ENCODE measurements at regions not wholly inside any gene's neighbourhood (a gene's known extent, or its start where the extent isn't known, plus 50 kb on each side); places are given as distances from the start of the nearest gene placed in this dataset.

DNA sequence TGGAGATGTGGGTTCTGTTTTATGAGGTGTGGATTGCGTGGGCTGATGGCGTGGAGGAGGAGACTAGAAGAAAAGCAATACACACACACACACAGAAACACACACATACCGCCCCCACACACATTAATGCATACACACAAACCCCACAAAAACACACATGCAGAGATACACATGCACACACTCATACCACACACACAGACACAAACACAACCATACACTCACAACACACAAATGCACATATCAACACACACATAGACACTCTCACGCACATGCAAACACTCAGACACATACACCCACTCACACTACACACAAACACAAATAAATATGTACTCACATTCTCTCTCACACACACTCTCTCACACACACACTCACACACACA lies 75.7 kb upstream of the UBL3 start:
- Histone ChIP-seq H3K9me3 (ENCODE audit: insufficient read depth, low read length) (no peaks in the 10 kb centered on the region), H3K4me1 (ENCODE audit: low read length) (peaks cover 7% of the 10 kb centered on the region; the same call in 1 of the 2 replicates), H3K79me2 (ENCODE audit: low read length) (no peaks in the 10 kb centered on the region), H3K4me2 (ENCODE audit: low read length) (no peak overlapping the region), H3K9ac (ENCODE audit: low read length) (no peak overlapping the region), H4K20me1 (ENCODE audit: insufficient read depth, low read length) (no peaks in the 10 kb centered on the region), H3K27ac (ENCODE audit: low read length) (no peak overlapping the region), H2AFZ (ENCODE audit: low read depth, low read length) (no peak overlapping the region), H3K27me3 (ENCODE audit: low read depth, low read length) (peaks cover 15% of the 10 kb centered on the region), H3K36me3 (replicated peaks; ENCODE audit: low read depth, low read length) (no peaks in the 10 kb centered on the region), H3K4me3 (ENCODE audit: low read length) (no peak overlapping the region)
- TF ChIP-seq EZH2phosphoT487 (IDR thresholded peaks at IDR 0.05; ENCODE audit: low read depth), result no peak
- TF ChIP-seq, protein P1, sequence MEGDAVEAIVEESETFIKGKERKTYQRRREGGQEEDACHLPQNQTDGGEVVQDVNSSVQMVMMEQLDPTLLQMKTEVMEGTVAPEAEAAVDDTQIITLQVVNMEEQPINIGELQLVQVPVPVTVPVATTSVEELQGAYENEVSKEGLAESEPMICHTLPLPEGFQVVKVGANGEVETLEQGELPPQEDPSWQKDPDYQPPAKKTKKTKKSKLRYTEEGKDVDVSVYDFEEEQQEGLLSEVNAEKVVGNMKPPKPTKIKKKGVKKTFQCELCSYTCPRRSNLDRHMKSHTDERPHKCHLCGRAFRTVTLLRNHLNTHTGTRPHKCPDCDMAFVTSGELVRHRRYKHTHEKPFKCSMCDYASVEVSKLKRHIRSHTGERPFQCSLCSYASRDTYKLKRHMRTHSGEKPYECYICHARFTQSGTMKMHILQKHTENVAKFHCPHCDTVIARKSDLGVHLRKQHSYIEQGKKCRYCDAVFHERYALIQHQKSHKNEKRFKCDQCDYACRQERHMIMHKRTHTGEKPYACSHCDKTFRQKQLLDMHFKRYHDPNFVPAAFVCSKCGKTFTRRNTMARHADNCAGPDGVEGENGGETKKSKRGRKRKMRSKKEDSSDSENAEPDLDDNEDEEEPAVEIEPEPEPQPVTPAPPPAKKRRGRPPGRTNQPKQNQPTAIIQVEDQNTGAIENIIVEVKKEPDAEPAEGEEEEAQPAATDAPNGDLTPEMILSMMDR (IDR thresholded peaks at IDR 0.05; ENCODE audit: low read depth, low read length), result no peak

DNA sequence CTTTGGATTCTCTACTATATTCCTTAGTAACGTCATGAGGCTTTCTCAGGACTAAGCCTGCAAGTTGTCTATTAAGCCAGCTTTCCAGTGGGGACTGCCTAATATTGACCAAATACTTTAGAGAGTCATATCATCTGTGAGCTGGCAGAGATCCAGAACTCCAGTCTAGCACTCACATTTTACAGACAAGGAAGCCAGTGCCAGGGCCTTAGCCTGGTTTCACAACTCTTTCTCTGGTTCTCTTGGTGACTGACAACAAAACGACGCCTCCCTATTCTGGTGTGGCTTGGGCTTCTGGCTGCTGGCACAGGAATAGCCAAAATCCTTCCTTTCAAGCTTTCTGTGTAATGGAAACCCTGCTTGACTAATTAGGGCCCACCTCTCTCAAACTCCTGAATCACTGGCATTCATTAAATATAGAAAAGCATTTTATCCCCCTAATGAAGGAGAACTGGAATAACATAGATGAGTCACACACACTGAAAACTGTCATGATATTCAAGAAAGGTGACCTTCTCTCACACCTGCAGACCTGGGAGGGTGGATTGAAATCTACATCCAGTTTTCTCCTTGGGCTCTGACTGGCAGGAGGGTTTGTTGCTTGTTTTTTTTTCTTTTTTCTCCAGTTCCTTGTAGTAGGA lies 75.2 kb upstream of the UBL3 start:
- Histone ChIP-seq H3K4me2 (ENCODE audit: low read length) (no peak overlapping the region), H3K9ac (ENCODE audit: low read length) (no peak overlapping the region), H3K79me2 (ENCODE audit: low read length) (no peaks in the 10 kb centered on the region)

DNA sequence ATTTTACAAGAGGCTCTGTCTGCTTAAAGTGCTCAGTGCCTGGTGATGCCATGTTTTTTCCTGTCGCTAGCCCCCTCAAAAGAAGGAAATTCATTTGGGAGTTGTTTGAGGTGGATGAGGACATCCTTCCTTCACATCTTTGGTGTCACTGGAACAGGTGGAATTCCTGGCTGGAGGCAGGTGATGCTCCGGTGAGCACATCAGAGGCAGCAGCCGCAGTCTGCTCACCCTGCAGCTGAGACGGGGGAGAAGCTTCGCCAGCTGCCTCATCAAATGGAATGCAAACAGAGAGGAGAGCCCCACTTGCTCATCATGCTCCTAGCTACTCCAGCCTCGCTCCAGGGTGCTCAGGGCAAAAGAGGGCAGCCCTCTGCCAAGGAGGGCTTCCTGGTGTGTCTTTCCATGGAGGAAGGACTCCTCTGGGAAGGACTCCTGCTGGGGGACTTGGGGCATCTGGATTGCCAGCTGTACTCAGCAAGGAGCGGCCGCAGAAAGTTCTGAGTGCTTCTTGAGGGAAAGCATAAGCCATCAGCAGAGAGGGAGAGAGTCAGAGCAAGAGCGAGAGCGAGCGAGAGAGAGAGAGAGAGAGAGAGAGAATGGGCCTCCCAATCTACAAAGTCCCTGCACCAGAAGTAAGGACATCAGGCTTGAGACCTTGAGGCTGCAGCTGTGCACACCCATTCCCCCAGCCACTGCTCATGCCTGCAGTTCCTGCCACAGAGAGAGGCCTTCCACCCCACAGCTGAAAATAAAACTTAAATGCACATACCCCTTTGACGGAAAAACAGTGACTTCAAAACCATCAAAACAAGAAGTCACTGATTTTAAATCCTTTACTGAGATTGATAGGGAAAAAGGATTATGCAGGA lies 74.3 kb upstream of the UBL3 start:
- Histone ChIP-seq H3K36me3 (replicated peaks; ENCODE audit: low read depth, low read length) (no peaks in the 10 kb centered on the region), H3K79me2 (ENCODE audit: low read length) (no peaks in the 10 kb centered on the region), H3K9ac (ENCODE audit: low read length) (no peak overlapping the region), H3K27ac (ENCODE audit: low read length) (no peak overlapping the region), H3K4me3 (ENCODE audit: low read length) (no peak overlapping the region), H3K4me1 (ENCODE audit: low read length) (peaks cover 7% of the 10 kb centered on the region; the same call in 1 of the 2 replicates), H4K20me1 (ENCODE audit: insufficient read depth, low read length) (no peaks in the 10 kb centered on the region), H3K27me3 (ENCODE audit: low read depth, low read length) (peaks cover 9% of the 10 kb centered on the region), H3K9me3 (ENCODE audit: insufficient read depth, low read length) (no peaks in the 10 kb centered on the region), H2AFZ (ENCODE audit: low read depth, low read length) (no peak overlapping the region), H3K4me2 (ENCODE audit: low read length) (no peak overlapping the region)
- TF ChIP-seq, protein P1 (IDR thresholded peaks at IDR 0.05; ENCODE audit: low read depth, low read length), result no peak
- TF ChIP-seq EZH2phosphoT487 (IDR thresholded peaks at IDR 0.05; ENCODE audit: low read depth), result no peak

More for the DNA sequence above, 75.2 kb upstream of the UBL3 start:
- no peak overlapping the region for H2AFZ ChIP-seq (ENCODE audit: low read depth, low read length)
- H3K36me3 ChIP-seq (replicated peaks; ENCODE audit: low read depth, low read length), result no peaks in the 10 kb centered on the region
- no peak overlapping the region for H3K27ac ChIP-seq (ENCODE audit: low read length)
- TF ChIP-seq, protein P1 (IDR thresholded peaks at IDR 0.05; ENCODE audit: low read depth, low read length), result no peak
- no peak for TF ChIP-seq EZH2phosphoT487 (IDR thresholded peaks at IDR 0.05; ENCODE audit: low read depth)
- peaks cover 15% of the 10 kb centered on the region for H3K27me3 ChIP-seq (ENCODE audit: low read depth, low read length)
- no peaks in the 10 kb centered on the region for H3K9me3 ChIP-seq (ENCODE audit: insufficient read depth, low read length)
- no peak overlapping the region for H3K4me3 ChIP-seq (ENCODE audit: low read length)
- H4K20me1 ChIP-seq (ENCODE audit: insufficient read depth, low read length), result no peaks in the 10 kb centered on the region
- peaks cover 7% of the 10 kb centered on the region; the same call in 1 of the 2 replicates for H3K4me1 ChIP-seq (ENCODE audit: low read length)
